Inflammatory macrophage treated with lipopolysaccharide for 1 hour (primary cell): ENCODE measurements at regions not wholly inside any gene's neighbourhood (a gene's known extent, or its start where the extent isn't known, plus 50 kb on each side); places are given as distances from the start of the nearest gene placed in this dataset.

Source experiments
- DNase-seq, 2 donors: peaks; one replicate each; pipeline ENCODE4 v3.0.0-alpha.2; 2020 to 2022

DNA sequence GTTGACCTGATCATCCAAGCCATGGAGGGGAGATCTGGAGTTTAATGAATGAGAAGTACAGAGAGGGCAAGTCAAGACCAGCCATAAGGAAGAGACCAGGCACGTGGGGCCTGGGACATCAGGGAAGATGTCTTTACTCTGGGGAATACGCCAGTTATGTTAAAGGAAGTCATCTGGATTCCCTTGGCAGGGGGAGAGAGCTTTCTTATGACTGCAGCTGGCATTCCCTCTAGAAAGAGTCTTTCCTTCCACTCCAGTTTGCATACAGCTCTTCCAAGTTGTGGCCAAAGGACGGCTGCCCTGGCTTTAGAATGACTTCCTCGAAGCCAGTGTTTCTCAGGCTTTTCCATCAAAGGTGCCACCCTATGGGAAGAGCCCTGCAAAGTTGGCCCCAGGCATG, 93.6 kb upstream of the AGBL1 start:
- no peak for DNase-seq

DNA sequence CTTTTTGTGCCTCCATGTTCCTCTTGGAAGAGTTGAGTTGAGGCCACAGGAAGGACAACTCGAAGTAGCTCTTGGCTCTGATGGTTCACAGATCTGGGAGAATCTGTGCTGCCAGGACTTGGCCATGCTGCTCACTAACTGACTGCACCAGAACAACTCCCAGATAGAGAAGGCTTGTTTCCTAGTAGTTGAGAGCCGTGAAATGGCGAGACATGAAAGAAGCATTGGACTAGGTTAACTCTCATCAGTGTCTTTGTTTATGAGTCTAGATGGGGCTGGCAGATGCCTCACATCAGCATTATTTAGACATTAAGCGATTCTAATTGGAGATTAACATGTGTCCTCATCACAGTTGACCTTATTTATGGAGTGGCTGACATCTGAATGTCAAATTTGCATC, 92.9 kb upstream of the AGBL1 start:
- no peak for DNase-seq

DNA sequence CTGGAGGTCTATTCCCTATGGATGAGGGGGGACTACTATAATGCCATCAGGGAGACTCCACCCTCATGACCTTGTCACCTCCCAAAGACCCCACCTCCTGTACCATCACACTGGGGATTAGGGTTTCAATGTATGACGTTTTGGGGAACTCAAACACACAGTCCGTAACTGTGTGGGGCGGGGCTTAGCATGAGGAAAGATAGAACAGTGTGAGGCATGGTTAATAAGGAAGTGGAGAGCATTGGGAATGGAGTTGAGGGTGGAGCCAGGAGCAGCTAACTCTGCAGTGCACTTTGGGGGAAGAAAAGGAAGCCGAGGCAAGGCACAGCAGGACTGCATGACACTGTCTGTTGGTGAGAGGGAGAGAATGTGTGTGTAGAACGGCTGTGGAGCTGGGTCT, 90.9 kb upstream of the AGBL1 start:
- DNase-seq, result no peak

DNA sequence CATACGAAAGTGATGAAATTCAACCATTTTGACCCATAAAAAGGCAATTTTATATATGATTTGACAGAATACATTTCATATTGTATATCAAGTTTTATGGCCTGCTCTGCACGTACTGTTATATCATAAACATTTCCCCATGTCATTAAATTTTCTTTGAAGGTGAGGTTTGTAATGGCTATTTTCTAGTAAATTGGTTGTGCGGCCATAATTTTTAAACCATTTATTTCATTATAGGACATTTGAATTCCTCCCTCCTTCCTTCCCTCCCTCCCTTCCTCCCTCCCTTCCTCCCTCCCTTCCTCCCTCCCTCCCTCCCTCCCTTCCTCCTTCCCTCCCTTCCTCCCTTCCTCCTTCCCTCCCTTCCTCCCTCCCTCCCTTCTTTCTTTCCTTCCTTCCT, 87.4 kb upstream of the AGBL1 start:
- no peak for DNase-seq

DNA sequence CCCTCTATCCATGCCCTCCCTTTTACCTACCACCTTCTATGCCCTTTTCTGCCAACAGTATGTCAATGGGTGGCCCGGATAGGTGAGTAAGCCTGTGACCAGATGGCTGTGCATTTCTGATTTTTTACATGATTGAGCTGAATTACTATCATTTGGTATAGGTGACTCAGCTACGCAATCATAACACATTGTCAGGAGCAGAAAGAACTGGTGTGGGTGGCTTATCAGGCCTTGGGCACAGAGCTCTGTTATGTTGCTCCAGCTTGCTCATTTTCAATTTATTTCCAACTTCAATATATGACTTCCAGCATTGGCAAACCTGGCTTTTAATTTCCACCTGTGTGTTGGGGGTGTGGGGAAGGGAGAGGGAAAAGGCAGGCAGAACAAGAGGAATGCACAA, 86.6 kb upstream of the AGBL1 start:
- no peak for DNase-seq

DNA sequence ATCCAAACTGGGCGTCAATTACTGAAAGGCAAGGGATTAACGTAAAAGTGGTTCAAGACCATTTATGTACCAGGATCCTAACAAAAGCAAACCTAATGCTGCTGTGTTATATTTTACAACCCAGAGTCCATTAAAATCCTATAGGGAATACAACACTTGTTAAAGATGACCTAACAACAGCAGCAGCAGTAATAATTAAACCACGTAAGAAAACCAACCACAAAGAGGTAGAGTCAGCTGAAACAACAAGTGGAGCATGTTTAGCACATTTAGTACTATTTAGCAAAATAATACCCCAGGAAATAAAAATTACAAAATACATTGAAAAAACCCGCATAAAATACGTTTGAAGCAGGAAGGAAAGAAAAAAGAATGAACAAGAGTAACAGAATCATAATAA, 82.1 kb upstream of the AGBL1 start:
- DNase-seq, result no peak

DNA sequence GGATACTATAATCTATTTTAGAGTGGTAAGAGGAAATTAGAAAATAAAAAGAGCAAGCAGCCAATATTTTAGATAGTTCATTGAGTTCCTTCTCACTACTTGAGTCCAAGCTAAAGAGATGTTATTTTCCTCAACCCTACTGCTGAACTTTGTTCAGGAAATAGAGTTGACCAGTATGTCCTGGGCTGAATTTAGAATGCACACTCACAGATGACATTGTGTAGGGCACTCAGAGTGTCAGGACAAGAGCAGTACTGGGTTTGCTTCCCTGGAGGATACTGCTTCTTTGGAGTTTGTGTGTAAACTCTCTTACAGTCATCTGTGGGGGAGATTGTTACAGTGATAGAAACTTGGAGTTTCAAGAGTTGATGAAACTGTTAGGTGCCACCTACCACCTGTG, 80.0 kb upstream of the AGBL1 start:
- DNase-seq, result no peak

DNA sequence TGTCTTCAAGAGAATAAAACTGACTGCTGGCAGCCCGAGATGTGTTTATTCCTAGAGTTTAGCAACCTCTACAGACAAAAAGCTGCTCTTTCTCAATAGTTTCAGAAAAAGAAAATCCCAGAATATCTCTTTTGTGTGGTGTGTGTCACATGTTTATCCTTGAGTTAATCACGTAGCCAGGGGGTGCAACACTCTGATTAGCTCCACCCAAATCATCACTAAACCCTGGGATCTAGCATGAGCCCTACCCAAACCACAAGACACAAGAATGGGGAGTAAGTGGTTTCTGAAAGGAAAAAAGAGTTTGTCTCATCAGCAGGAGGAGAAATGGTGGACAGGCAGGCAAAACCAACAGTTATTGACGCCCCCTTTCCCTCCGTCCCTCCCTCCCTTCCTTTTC, 78.5 kb upstream of the AGBL1 start:
- no peak for DNase-seq

DNA sequence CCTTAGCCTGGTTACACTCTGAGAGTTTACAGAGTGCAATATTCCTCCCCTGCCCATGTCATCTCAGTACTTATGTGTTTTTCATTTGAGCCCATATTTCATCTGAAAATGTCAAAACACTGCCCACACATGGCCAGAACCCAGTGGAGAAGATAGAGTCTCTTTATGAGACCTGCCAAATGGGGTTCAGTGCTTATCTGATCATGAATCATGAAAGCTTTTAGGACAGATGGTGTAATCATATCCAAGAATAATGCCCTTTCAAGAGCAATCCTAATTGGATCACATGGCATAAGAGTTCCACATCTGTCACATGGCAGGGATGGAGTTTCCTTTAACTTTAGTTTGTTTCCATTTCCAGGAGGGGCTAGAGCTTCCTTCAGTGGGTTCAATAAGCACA, 77.2 kb upstream of the AGBL1 start:
- DNase-seq, result no peak

DNA sequence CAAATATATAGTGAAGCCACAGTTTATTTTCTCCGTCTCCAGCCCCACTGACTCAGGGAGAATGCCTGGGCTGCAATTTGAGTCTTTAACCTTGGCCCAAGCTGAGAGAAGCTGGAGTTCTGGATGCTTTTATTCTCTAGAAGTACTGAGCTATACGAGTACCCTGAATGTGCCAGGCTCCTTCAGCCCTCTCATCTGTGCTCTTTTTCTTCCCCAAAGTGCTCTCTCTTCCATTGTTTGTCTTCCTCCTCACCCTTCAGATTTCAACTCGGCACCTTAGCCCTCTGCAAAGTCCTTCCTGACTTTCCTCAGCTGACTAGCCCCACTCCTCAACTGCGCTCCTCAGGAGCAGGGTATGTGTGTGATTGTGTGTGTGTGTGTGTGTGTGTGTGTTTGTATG, 75.6 kb upstream of the AGBL1 start:
- DNase-seq, result no peak

DNA sequence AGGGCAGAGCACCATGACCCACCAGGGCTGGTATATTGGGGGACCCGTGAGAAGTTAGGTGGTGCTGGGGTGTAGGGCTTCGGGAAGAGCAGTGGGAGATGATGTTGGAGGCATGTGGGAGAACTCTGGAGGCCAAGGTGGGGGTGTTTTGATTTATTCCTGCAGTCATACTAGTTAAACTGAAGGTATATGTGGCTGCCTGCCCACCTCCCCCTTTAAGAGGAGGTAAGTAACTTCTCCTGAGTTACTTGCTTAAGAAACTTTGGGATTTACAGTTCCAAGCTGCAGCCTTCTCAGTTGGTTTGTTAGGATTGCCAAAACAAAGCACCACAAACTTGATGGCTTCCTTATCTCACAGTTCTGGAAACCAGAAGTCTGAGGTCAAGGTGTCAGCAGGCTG, 73.1 kb upstream of the AGBL1 start:
- no peak for DNase-seq

DNA sequence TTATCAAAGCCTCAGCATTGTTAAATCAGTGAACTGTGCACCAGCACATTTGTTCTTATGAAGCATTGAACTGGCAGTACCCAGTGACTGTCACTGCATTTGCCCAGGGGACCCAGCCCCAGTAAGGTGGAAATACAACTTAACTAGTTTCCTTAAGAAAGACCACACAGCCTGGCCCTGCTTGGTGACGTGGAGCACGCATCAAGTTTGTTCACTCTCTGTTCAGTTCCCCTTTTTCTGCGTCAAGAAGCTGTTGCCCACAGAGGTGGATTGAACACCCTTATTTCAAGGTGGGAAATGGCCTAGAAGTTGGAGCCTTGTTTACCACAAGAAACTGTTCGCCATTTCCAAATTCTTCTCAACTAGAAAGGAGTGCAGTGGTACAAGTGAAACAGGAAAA, 69.9 kb upstream of the AGBL1 start:
- DNase-seq, result no peak

DNA sequence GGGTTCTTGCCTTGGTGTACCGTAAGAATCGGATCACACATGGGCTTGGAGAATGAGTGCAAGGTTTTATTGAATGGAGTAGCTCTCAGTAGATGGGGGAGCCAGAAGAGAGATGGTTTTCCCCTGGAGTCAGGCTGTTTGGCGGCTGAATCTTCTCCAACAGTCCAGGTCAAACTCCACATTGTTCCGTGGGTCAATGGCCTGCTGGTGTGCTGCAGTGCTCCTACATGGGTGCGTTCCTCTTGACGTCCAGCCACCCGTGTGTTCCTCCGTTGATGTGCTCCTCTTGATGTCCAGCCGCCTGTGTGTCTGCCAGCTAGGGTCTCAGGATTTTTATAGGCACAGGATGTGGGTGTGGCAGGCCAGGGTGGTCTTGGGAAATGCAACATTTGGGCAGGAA, 69.3 kb upstream of the AGBL1 start:
- no peak for DNase-seq

DNA sequence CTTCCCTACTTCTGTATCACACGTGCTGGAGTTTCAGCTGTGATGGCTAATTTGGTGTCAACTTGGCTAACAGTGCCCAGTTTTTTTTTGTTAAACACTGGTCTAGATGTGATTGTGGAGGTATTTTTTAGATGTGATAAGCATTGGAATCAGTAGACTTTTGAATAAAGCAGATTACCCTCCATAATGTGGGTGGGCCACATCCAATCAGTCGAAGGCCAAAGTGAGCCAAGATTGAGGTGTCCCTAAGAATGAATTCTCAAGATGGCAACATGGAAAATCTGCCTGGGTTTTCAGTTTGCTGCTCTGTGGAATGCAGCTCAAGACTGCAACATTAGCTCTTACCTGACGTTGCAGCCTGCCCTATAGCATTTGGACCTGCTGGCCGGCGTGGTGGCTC, 68.8 kb upstream of the AGBL1 start:
- DNase-seq, result no peak

DNA sequence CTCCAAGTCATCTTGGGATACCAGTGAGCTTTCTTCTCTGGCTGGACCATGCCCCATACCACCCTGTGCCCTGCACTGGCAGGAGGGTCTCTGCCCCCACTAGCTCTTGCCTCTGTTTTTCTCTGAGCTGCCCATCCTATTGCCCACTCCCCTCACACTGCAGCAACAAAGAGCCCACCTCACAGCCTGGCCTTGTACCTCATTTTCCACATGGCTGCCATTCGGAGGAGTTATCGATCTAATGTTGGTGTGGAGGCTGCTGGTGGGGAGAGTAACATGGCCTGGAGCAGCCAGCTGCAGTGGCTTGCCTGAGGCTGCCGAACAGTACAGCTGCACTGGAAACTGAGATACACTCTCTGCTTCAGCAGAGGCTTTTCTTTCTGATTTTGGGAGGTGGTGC, 65.7 kb upstream of the AGBL1 start:
- DNase-seq, result no peak

DNA sequence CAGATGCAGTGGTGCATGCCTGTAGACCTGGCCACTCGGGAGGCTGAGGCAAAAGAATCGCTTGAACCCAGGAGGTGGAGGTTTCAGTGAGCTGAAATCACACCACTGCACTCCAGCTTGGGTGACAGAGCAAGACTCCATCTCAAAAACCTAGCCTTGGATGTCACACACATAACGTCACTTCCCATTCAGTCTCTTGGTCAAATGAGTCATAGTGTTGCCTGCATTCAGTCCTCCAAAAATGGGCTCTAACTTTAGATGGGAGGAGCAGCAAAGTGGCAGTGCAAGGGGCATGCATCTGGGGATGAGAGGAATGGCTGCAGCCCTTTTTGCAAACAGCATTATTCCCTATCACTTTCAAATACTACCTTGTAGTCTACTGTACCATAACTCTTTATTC, 62.9 kb upstream of the AGBL1 start:
- no peak for DNase-seq

DNA sequence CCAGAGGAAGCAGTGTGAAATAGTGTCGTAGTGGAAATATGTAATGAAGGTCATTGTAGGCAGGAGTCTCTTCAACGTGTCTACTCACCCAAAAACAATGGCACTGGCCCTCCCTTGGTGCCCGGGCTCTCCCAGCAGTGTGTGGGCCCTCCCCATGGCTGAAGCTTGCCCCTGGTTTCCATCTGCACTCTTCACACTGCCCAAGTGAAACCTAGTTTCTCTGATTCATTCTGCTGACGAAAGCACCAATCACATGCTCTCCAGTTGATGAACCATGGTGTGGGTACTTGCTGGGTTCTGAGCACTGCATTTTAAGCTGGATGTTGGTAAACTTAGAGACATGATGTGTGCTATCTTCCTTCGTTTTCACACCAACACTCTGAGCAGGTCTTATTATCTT, 61.0 kb upstream of the AGBL1 start:
- no peak for DNase-seq

DNA sequence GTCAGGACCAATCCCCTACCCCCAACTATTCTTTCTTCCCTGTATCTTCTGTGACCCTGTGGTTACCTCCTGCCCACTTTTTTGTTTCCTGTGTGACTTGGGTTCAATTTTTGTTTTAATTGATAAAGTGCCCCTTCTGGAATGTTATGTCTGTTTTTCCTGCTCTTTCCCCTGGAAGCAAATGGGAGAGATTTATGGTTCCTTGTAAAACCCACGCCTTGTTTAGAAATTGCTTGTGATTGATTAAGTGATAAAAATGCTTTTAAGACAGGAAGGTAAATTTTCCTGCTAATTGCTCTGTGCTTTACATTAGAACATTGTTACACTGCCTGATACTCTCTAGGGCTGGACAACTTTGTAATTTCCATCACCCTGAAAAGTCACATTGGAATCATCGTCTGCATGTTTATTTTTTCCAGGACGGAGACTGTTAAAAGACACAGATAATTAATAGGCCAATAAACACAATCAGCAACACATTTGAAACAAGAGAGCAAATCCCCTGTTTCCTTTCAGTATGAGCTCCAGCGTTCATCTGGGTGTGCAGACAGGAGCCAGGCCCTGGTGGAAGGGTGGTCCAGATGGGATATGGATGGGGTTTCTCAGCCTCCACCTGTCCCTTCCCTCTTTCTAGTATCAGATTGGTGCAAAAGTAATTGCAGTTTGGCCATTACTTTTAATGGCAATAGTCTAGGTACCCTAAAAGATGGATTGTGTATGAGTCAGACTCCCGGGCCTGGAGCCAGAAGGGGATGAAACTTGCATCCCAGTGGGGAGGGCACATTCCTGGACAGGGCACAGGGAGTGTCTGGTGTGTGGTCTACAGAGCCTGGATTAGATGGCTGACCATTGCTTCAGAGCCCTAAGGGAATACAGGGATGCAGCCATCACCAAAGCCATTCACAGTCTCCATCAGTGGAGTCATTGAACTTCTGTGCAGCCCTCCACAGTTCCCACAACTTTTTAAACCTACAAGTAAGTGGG, 58.1 kb upstream of the AGBL1 start:
- DNase-seq, result no peak

DNA sequence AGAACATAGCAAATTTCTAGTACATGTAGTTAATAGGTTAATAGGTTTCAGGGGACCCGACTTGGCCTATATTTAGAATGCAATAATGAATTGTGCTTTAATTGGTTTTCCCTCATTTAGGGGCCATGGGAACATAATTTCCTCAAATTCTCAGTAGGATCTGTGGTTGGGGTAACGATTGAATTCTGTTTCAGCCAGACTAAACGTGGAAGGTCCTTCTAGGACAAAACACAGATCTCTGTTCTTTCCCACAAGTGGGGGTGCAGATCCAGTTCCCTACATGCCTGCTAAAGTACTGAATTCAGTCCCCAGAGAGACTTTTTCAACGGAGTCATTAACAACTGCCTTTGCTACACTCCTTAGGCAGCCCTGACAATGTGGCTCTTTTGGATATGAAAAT, 50.7 kb upstream of the AGBL1 start:
- no peak for DNase-seq
